Left ventricle myocardium superior (tissue), 1 donor: ENCODE measurements at regions not wholly inside any gene's neighbourhood (a gene's known extent, or its start where the extent isn't known, plus 50 kb on each side); places are given as distances from the start of the nearest gene placed in this dataset.
"Not testable (repeated sequence)": the region's sequence is repeated elsewhere in the genome, so short reads cannot be mapped to it uniquely, and the experiment has no call there.

ENCODE experiments used
- ATAC-seq: fragments of 200-7000 bp; cut with Tn5 transposase; one replicate; pipeline ENCODE4 v1.9.1; 2020; ENCODE audit warnings: mild to moderate bottlenecking, moderate library complexity
- DNase-seq: peaks from one replicate; pipeline ENCODE4 v3.0.0-alpha.2; 2020
- intact Hi-C: fragments of 100-400 bp; cut with micrococcal nuclease; formaldehyde crosslinking; loops from one replicate; pipeline ENCODE4 v1.11.0; 2022
- donor health status: DM: no; HTN: yes; CAD: no; lungs with severe emphysema.

DNA sequence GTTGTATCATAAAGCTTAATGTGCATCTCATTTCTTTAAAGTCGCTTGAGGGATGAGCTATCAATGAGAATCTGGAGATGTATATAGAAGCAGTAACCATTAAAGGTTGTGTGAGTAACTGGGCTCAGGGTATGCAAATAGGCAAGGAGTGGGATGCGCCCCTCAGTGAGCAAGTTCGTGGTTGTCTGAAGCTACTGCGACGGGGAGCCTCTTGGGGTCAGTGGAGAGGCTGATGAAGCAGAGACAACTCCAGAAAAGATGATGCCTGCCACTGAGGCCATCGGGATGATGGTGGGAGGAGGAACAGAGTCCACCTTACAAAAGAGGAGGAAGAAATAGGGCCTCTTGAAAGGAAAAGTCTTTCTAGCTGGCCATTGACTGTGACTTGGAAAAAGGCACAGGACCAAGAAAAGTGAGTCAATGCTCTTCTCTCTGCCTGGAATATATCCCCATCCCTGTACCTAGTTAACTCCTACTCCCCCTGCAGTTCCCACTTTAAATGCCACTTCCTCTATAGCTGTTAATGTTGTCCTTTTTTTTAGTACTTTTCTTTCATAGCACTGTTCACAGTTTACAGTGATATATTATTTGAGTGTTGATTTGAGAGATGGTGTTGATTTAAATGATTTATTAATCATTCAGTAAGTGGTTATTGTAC is 51.4 kb upstream of the LSM6 start:
- DNase-seq (no peak), ATAC-seq (no peak)
- intact Hi-C loops: no loop called here

DNA sequence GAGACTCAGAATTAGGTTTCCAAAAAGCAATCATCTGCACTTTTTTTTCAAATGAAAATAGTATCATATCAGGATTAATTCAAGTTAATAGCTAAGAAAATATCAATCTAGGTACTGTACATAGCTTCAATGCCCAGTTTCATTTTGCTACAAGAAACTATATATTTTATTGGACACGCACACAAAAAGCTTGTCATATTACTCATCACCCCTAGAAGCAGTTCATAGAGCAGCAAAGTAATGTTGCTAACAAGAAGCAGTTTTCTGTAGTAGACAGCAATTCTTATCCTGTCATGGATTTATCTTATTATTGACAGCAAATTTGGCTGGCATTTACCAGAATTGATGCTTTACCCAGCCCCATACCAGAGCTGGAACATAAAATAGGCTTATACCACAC is 52.3 kb upstream of the LSM6 start:
- intact Hi-C loops: no loop called here

DNA sequence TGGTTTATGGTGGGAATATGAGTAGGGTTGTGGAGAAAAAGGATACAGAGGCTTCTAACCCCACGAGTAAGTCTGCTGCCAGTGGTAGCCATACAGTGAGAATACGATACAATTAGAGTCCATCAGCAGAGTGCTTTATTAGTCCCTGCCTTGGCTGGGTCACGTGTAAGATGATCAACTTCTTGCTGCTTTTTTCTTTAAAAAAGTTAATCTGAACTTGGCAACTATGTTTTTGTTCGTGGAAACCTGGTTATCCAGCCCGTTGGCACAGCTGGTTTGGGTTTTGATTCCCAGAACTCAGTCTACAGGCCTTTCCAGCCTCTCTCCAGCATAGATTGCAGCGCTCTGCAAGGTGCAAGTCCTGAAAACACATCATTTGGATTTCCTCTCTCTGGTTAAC is 53.1 kb upstream of the LSM6 start:
- no peak for DNase-seq
- ATAC-seq: no peak
- intact Hi-C loops: no loop called here

More for the DNA sequence above, 52.3 kb upstream of the LSM6 start:
- ATAC-seq: no peak
- DNase-seq: no peak

DNA sequence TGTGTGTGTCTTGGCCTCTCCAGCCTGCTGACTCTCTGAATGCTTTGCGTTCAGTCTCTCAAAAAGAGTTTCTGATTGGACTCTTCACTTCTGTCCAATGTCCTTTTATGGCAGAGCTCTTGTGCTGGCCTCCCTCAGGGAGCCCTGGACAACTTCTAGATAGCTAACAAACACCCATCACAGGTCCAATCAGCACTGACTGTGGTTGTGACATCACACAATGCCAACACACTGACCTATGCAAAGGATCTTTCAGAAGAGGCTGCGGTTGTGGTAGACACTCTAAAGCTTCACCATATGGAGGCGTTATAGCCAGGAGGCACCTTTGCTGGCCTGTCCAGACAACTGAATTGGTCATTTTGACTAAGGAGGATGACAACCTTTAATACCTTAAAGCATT is 53.8 kb upstream of the LSM6 start:
- ATAC-seq (no peak), DNase-seq (no peak)
- intact Hi-C loops: no loop called here

GRCh38 chr4:146119845-146120404 is 55.6 kb upstream of the LSM6 start:
- intact Hi-C loops: no loop called here
- ATAC-seq (no peak), DNase-seq (no peak)

GRCh38 chr4:146114066-146114465 is 61.5 kb upstream of the LSM6 start:
- ATAC-seq (no peak), DNase-seq (no peak)
- intact Hi-C loops: no loop called here

DNA sequence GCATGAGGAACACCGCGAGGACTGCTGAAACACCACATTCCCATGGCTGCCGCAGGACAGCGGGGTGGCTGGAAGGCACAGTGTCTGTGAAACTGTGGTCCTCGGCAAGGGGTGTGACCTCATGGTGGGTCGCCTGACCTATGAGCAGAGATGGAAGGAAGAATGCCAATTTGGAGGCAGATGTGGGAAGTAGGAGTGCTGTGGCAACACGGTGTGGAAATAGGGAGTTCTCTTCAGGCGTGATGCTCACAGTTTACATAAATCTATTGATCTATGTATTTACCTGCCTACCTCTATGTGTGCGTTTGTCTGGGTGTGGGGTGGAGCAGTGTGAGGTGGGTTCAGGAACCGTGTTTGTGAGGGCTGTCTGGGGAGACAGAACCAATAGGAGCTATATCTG is 62.3 kb upstream of the LSM6 start:
- no peak for ATAC-seq
- intact Hi-C loops: no loop called here

GRCh38 chr4:146112389-146112788 is 63.1 kb upstream of the LSM6 start:
- ATAC-seq (no peak), DNase-seq (no peak)
- intact Hi-C loops: no loop called here

More for the DNA sequence above, 62.3 kb upstream of the LSM6 start:
- DNase-seq: no peak

- DNase-seq: no peak
- intact Hi-C loops: no loop called here
- no peak for ATAC-seq
Observed at GRCh38 chr4:146110871-146111485, 64.5 kb upstream of the LSM6 start.

- intact Hi-C loops: no loop called here
- no peak for DNase-seq
- no peak for ATAC-seq
Observed at GRCh38 chr4:146108756-146109155, 66.8 kb upstream of the LSM6 start.

DNA sequence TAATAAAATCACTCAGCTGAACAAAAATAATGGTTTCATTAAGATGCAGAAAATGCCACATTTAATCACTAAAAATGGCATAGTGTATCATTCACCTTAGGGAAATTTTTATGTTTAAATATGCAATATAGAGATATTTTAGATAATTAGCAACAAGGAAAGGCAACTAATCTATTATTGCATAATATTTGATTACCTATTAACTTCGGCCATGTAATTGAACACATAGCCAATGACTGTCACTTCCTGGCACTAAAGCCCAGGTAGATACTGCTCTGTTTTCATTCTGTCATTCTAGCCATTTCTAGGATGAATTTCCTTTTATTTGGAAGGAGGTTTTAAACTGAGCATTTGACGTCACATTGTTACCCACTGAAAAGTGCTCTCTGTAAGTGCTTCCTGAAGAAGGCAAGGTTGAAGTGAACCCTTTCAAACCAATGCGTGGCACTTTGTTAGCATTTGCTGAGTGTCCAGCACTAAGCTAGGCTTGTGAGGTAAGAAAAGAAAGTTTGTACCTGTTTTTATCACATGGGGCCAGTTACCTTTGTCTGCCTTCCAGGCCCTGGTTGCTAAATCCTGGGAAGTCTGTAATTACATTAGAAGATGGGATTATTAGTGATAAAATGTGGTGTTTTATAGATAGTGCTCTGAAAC is 67.8 kb upstream of the LSM6 start:
- ATAC-seq (no peak), DNase-seq (no peak)
- intact Hi-C loops: no loop called here

- no peak for DNase-seq
- intact Hi-C loops: no loop called here
- ATAC-seq: no peak
Observed at GRCh38 chr4:146105464-146105863, 70.1 kb upstream of the LSM6 start.

- intact Hi-C loops: no loop called here
- DNase-seq: no peak
- ATAC-seq: no peak
Observed at GRCh38 chr4:146104541-146104940, 71.0 kb upstream of the LSM6 start.

- ATAC-seq, DNase-seq, intact Hi-C loops: not testable (repeated sequence)
Observed at GRCh38 chr4:146104052-146104451, 71.5 kb upstream of the LSM6 start.

GRCh38 chr4:146099585-146099984 is 75.9 kb upstream of the LSM6 start:
- intact Hi-C loops: loop anchor here (10.0 kb wide), 1 partner anchor 815 kb away; no protein-coding TSS in a partner anchor
- no peak for ATAC-seq
- DNase-seq: no peak

- intact Hi-C loops: loop anchor here (10.0 kb wide), 1 partner anchor 816 kb away; no protein-coding TSS in a partner anchor
- ATAC-seq (no peak), DNase-seq (no peak)
Observed at GRCh38 chr4:146098978-146099377, 76.5 kb upstream of the LSM6 start.

DNA sequence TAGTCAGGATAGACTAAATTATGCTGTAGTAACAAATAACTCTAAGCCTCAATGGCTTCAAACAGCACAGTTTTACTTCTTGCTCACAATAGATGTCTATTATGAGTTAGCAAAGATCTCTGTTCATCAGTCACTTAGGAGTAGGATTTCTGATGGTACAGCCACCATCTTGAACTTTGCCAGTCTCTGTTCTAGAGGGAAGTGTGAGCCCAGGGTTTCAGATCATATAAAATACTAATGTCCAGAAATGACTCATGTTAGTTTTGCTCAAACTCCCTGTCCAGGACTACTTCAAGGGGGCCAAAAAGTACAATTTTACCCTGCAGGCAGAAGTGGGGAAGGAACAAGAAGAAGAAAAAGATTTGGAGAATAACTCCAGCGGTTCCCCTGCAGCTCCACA is 77.1 kb upstream of the LSM6 start:
- intact Hi-C loops: loop anchor here (10.0 kb wide), 1 partner anchor 816 kb away; no protein-coding TSS in a partner anchor
- no peak for ATAC-seq
- DNase-seq: no peak

DNA sequence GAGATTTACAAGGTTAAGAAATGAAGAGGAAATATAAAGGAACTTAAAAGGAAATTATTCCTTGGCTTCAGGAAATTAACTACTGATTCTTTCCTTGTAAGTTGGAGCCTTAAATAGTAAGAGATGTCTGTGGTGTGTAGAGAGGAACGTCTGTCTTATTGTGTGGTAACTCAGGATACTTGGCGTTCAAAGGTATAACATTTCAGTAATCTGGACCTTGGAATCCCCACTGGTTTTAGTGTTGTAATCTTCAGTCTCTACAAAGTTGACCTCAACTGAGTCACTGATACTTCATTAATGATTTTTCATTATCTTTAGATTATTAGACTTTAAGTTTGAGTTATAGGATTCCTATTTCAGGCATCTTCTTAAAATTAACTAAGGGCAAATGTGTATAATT is 79.1 kb upstream of the LSM6 start:
- intact Hi-C loops: loop anchor here (10.0 kb wide), 1 partner anchor 818 kb away; no protein-coding TSS in a partner anchor
- DNase-seq: no peak
- no peak for ATAC-seq

DNA sequence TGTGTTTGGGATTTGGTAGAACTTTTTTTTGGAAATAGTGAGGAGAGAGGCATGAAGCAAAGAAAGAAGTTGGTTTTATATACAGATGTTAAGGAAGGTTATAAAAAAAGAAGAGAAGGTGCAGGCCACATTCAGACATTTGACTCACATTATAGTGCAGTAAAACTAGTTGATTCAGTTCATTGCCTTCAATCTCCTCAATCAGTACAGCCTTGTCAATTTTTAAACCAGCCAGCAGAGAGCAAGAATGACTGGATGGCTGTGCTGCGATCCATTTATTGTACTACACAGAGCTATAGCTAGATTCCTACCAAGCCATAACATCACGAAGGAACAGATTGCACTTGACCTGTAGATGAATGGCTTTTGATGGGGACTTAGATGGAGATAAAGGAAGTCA is 79.7 kb upstream of the LSM6 start:
- ATAC-seq (no peak), DNase-seq (no peak)
- intact Hi-C loops: loop anchor here (10.0 kb wide), 1 partner anchor 819 kb away; no protein-coding TSS in a partner anchor

- ATAC-seq: no peak
- no peak for DNase-seq
- intact Hi-C loops: loop anchor here (10.0 kb wide), 1 partner anchor 820 kb away; no protein-coding TSS in a partner anchor
Observed at GRCh38 chr4:146095091-146095690, 80.3 kb upstream of the LSM6 start.
